ENCODE measurements at regions not wholly inside any gene's neighbourhood (a gene's known extent, or its start where the extent isn't known, plus 50 kb on each side); places are given as distances from the start of the nearest gene placed in this dataset.

DNA sequence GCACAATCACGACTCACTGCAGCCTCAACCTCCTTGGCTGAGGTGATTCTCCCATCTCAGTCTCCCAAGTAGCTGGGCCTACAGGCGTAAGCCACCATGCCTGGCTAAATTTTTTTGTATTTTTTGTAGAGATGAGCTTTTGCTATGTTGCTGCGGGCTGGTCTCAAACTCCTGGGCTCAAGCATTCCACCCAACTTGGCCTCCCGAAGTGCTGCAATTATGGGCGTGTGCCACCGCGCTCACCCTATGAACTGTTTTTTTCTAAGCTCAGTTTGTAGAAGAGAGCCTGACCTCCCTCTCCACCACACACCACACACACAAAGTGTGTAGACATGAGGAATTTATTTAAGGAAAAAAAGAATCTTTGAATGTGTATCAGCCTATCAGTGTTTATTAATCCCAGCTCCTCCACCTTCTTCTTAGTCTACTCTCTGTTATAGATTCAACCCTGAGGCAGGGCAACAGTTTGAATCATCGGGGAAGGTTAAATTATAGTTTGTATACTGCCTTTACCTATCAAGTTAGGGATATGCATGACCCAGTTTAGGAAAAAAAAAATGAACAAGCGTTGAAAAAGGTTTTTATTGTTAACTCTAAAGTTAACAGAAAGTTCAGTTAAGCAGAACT is 74.1 kb downstream of the PLEKHG1 start:
- H3K79me2 ChIP-seq (replicated peaks; ENCODE audit: insufficient read depth, low read length) = no peaks in the 10 kb centered on the region
- H3K4me3 ChIP-seq (ENCODE audit: low read length) = no peak overlapping the region
- no peak overlapping the region for H3K27ac ChIP-seq (ENCODE audit: low read length)
- H3K36me3 ChIP-seq (ENCODE audit: insufficient read depth, low read length) = no peaks in the 10 kb centered on the region
- H3K9me3 ChIP-seq (ENCODE audit: low read length) = no peaks in the 10 kb centered on the region
- TF ChIP-seq SMC3 (conservative IDR thresholded peaks at IDR 0.05; ENCODE audit: poor library complexity) (no peak), RAD21 (conservative IDR thresholded peaks at IDR 0.05) (no peak), TAF1 (IDR thresholded peaks at IDR 0.05; ENCODE audit: low read depth) (no peak), EP300 (conservative IDR thresholded peaks at IDR 0.05; ENCODE audit: poor library complexity, severe bottlenecking) (no peak), EZH2 (IDR thresholded peaks at IDR 0.05; ENCODE audit: borderline replicate concordance, insufficient read depth, low read length, poor library complexity, severe bottlenecking) (no peak), POLR2AphosphoS5 (IDR thresholded peaks at IDR 0.05) (no peak), MXI1 (conservative IDR thresholded peaks at IDR 0.05; ENCODE audit: poor library complexity, severe bottlenecking) (no peak)
- TF ChIP-seq, protein P1, sequence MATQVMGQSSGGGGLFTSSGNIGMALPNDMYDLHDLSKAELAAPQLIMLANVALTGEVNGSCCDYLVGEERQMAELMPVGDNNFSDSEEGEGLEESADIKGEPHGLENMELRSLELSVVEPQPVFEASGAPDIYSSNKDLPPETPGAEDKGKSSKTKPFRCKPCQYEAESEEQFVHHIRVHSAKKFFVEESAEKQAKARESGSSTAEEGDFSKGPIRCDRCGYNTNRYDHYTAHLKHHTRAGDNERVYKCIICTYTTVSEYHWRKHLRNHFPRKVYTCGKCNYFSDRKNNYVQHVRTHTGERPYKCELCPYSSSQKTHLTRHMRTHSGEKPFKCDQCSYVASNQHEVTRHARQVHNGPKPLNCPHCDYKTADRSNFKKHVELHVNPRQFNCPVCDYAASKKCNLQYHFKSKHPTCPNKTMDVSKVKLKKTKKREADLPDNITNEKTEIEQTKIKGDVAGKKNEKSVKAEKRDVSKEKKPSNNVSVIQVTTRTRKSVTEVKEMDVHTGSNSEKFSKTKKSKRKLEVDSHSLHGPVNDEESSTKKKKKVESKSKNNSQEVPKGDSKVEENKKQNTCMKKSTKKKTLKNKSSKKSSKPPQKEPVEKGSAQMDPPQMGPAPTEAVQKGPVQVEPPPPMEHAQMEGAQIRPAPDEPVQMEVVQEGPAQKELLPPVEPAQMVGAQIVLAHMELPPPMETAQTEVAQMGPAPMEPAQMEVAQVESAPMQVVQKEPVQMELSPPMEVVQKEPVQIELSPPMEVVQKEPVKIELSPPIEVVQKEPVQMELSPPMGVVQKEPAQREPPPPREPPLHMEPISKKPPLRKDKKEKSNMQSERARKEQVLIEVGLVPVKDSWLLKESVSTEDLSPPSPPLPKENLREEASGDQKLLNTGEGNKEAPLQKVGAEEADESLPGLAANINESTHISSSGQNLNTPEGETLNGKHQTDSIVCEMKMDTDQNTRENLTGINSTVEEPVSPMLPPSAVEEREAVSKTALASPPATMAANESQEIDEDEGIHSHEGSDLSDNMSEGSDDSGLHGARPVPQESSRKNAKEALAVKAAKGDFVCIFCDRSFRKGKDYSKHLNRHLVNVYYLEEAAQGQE (IDR thresholded peaks at IDR 0.05; ENCODE audit: borderline replicate concordance) = no peak
- TF ChIP-seq, protein P2, sequence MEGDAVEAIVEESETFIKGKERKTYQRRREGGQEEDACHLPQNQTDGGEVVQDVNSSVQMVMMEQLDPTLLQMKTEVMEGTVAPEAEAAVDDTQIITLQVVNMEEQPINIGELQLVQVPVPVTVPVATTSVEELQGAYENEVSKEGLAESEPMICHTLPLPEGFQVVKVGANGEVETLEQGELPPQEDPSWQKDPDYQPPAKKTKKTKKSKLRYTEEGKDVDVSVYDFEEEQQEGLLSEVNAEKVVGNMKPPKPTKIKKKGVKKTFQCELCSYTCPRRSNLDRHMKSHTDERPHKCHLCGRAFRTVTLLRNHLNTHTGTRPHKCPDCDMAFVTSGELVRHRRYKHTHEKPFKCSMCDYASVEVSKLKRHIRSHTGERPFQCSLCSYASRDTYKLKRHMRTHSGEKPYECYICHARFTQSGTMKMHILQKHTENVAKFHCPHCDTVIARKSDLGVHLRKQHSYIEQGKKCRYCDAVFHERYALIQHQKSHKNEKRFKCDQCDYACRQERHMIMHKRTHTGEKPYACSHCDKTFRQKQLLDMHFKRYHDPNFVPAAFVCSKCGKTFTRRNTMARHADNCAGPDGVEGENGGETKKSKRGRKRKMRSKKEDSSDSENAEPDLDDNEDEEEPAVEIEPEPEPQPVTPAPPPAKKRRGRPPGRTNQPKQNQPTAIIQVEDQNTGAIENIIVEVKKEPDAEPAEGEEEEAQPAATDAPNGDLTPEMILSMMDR (IDR thresholded peaks at IDR 0.05; ENCODE audit: poor library complexity, severe bottlenecking) = no peak
- no peaks in the 10 kb centered on the region for H4K20me1 ChIP-seq (ENCODE audit: insufficient read depth)
- no peak overlapping the region for H3K4me2 ChIP-seq (ENCODE audit: low read length)
- H3K27me3 ChIP-seq (ENCODE audit: insufficient read depth, low read depth, low read length) = no peaks in the 10 kb centered on the region
- H3K9ac ChIP-seq (ENCODE audit: low read length) = no peak overlapping the region
- H3K9me2 ChIP-seq (ENCODE audit: insufficient read depth, low read length) = no peaks in the 10 kb centered on the region
- H2AFZ ChIP-seq (ENCODE audit: low read depth, low read length) = no peak overlapping the region
- H3F3A ChIP-seq (ENCODE audit: insufficient read depth, low read length, poor library complexity, severe bottlenecking) = no peaks in the 10 kb centered on the region

DNA sequence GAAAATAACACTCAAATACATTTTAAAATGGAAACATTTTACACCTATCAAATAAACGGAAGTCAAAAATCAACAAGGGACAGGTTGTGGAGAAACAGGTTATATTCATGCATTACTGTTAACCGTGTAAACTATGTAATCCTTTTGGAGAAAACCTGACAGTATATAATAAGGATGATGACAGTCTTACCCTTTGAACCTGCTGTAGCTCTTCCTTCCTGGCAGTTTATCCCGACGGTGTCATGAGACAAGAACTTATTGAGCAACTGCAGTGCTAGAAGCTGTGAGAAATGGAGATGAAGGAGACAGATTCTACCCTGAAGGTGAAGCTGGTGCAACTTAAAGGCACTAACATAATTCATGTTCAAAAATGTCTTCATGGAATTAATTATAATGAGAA is 76.7 kb downstream of the PLEKHG1 start:
- no peaks in the 10 kb centered on the region for H3K9me2 ChIP-seq (ENCODE audit: insufficient read depth, low read length)
- H3K27me3 ChIP-seq (ENCODE audit: insufficient read depth, low read depth, low read length) = no peaks in the 10 kb centered on the region
- H3K36me3 ChIP-seq (ENCODE audit: insufficient read depth, low read length) = no peaks in the 10 kb centered on the region
- no peaks in the 10 kb centered on the region for H3K79me2 ChIP-seq (replicated peaks; ENCODE audit: insufficient read depth, low read length)
- no peaks in the 10 kb centered on the region for H3F3A ChIP-seq (ENCODE audit: insufficient read depth, low read length, poor library complexity, severe bottlenecking)
- TF ChIP-seq RAD21 (conservative IDR thresholded peaks at IDR 0.05) (no peak), EZH2 (IDR thresholded peaks at IDR 0.05; ENCODE audit: borderline replicate concordance, insufficient read depth, low read length, poor library complexity, severe bottlenecking) (no peak), POLR2AphosphoS5 (IDR thresholded peaks at IDR 0.05) (no peak), SMC3 (conservative IDR thresholded peaks at IDR 0.05; ENCODE audit: poor library complexity) (no peak)
- H3K4me3 ChIP-seq (ENCODE audit: low read length) = no peak overlapping the region
- H3K9me3 ChIP-seq (ENCODE audit: low read length) = no peaks in the 10 kb centered on the region
- no peak overlapping the region for H2AFZ ChIP-seq (ENCODE audit: low read depth, low read length)
- H3K9ac ChIP-seq (ENCODE audit: low read length) = no peak overlapping the region
- H4K20me1 ChIP-seq (ENCODE audit: insufficient read depth) = no peaks in the 10 kb centered on the region
- H3K4me2 ChIP-seq (ENCODE audit: low read length) = no peak overlapping the region
- no peak overlapping the region for H3K27ac ChIP-seq (ENCODE audit: low read length)

All from neural cell (in vitro differentiated cells).